H1 (cell line): ENCODE measurements at regions not wholly inside any gene's neighbourhood (a gene's known extent, or its start where the extent isn't known, plus 50 kb on each side); places are given as distances from the start of the nearest gene placed in this dataset.

ENCODE experiments used
- CHD2 ChIP-seq: IDR thresholded peaks from 2 replicates; pipeline ENCODE4 v1.6.1; 2012; ENCODE audit warnings: low read length, improper control_type of control experiment
- EGR1 ChIP-seq: IDR thresholded peaks from 2 replicates; pipeline ENCODE4 v1.6.1; 2011; ENCODE audit warnings: low read depth, low read length, borderline replicate concordance
- GTF2F1 ChIP-seq: IDR thresholded peaks from 2 replicates; pipeline ENCODE4 v1.6.1; 2012; ENCODE audit warnings: low read depth, low read length, improper control_type of control experiment, borderline replicate concordance
- HDAC6 ChIP-seq: IDR thresholded peaks from one replicate; pipeline ENCODE4 v1.7.1; 2012; ENCODE audit warnings: low read depth, mild to moderate bottlenecking, inconsistent platforms, low read length, moderate library complexity
- JUND ChIP-seq: IDR thresholded peaks from 2 replicates; pipeline ENCODE4 v1.6.1; 2011; ENCODE audit warnings: mild to moderate bottlenecking, improper control_type of control experiment, low read length
- NRF1 ChIP-seq: IDR thresholded peaks from 2 replicates; pipeline ENCODE4 v1.6.1; 2011; ENCODE audit warnings: mild to moderate bottlenecking, low read depth, low read length, improper control_type of control experiment
- POLR2AphosphoS5 ChIP-seq: IDR thresholded peaks from 2 replicates; pipeline ENCODE4 v1.6.1; 2011; ENCODE audit warnings: low read depth, low read length
- POU5F1 ChIP-seq: IDR thresholded peaks from 2 replicates; pipeline ENCODE4 v1.6.1; 2011; ENCODE audit warnings: low read depth, mild to moderate bottlenecking, low read length, moderate library complexity
- RNF2 ChIP-seq: fragments of 200-900, 300-1000 bp; sonication (generic); IDR thresholded peaks from 2 replicates; pipeline ENCODE4 v1.7.1; 2016; ENCODE audit warnings: borderline replicate concordance, low read depth, mild to moderate bottlenecking, antibody characterized with exemption, low read length; ENCODE audit not compliant: poor library complexity, severe bottlenecking; ENCODE audit errors: missing control alignments
- RXRA ChIP-seq: IDR thresholded peaks from 2 replicates; pipeline ENCODE4 v1.6.1; 2011; ENCODE audit warnings: low read depth, mild to moderate bottlenecking, low read length, moderate library complexity; ENCODE audit not compliant: insufficient read depth
- TF ChIP-seq, protein P1 (sequence below): fragments of 300-600 bp; sonication (generic); IDR thresholded peaks from 2 replicates; pipeline ENCODE4 v1.7.1; 2012; ENCODE audit warnings: low read length, moderate library complexity, mild to moderate bottlenecking, inconsistent platforms; ENCODE audit not compliant: insufficient replicate concordance
- TF ChIP-seq, protein P2 (sequence below): IDR thresholded peaks from 2 replicates; pipeline ENCODE4 v1.6.1; 2011; ENCODE audit warnings: low read length, improper control_type of control experiment

- TF ChIP-seq, protein P1, sequence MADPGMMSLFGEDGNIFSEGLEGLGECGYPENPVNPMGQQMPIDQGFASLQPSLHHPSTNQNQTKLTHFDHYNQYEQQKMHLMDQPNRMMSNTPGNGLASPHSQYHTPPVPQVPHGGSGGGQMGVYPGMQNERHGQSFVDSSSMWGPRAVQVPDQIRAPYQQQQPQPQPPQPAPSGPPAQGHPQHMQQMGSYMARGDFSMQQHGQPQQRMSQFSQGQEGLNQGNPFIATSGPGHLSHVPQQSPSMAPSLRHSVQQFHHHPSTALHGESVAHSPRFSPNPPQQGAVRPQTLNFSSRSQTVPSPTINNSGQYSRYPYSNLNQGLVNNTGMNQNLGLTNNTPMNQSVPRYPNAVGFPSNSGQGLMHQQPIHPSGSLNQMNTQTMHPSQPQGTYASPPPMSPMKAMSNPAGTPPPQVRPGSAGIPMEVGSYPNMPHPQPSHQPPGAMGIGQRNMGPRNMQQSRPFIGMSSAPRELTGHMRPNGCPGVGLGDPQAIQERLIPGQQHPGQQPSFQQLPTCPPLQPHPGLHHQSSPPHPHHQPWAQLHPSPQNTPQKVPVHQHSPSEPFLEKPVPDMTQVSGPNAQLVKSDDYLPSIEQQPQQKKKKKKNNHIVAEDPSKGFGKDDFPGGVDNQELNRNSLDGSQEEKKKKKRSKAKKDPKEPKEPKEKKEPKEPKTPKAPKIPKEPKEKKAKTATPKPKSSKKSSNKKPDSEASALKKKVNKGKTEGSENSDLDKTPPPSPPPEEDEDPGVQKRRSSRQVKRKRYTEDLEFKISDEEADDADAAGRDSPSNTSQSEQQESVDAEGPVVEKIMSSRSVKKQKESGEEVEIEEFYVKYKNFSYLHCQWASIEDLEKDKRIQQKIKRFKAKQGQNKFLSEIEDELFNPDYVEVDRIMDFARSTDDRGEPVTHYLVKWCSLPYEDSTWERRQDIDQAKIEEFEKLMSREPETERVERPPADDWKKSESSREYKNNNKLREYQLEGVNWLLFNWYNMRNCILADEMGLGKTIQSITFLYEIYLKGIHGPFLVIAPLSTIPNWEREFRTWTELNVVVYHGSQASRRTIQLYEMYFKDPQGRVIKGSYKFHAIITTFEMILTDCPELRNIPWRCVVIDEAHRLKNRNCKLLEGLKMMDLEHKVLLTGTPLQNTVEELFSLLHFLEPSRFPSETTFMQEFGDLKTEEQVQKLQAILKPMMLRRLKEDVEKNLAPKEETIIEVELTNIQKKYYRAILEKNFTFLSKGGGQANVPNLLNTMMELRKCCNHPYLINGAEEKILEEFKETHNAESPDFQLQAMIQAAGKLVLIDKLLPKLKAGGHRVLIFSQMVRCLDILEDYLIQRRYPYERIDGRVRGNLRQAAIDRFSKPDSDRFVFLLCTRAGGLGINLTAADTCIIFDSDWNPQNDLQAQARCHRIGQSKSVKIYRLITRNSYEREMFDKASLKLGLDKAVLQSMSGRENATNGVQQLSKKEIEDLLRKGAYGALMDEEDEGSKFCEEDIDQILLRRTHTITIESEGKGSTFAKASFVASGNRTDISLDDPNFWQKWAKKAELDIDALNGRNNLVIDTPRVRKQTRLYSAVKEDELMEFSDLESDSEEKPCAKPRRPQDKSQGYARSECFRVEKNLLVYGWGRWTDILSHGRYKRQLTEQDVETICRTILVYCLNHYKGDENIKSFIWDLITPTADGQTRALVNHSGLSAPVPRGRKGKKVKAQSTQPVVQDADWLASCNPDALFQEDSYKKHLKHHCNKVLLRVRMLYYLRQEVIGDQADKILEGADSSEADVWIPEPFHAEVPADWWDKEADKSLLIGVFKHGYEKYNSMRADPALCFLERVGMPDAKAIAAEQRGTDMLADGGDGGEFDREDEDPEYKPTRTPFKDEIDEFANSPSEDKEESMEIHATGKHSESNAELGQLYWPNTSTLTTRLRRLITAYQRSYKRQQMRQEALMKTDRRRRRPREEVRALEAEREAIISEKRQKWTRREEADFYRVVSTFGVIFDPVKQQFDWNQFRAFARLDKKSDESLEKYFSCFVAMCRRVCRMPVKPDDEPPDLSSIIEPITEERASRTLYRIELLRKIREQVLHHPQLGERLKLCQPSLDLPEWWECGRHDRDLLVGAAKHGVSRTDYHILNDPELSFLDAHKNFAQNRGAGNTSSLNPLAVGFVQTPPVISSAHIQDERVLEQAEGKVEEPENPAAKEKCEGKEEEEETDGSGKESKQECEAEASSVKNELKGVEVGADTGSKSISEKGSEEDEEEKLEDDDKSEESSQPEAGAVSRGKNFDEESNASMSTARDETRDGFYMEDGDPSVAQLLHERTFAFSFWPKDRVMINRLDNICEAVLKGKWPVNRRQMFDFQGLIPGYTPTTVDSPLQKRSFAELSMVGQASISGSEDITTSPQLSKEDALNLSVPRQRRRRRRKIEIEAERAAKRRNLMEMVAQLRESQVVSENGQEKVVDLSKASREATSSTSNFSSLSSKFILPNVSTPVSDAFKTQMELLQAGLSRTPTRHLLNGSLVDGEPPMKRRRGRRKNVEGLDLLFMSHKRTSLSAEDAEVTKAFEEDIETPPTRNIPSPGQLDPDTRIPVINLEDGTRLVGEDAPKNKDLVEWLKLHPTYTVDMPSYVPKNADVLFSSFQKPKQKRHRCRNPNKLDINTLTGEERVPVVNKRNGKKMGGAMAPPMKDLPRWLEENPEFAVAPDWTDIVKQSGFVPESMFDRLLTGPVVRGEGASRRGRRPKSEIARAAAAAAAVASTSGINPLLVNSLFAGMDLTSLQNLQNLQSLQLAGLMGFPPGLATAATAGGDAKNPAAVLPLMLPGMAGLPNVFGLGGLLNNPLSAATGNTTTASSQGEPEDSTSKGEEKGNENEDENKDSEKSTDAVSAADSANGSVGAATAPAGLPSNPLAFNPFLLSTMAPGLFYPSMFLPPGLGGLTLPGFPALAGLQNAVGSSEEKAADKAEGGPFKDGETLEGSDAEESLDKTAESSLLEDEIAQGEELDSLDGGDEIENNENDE: no peak
- TF ChIP-seq GTF2F1: no peak
- TF ChIP-seq JUND: no peak
- no peak for TF ChIP-seq RNF2
- TF ChIP-seq NRF1: no peak
- TF ChIP-seq POU5F1: no peak
- TF ChIP-seq POLR2AphosphoS5: no peak
- TF ChIP-seq HDAC6: no peak
- TF ChIP-seq CHD2: no peak
- TF ChIP-seq RXRA: no peak
- TF ChIP-seq EGR1: no peak
- TF ChIP-seq, protein P2, sequence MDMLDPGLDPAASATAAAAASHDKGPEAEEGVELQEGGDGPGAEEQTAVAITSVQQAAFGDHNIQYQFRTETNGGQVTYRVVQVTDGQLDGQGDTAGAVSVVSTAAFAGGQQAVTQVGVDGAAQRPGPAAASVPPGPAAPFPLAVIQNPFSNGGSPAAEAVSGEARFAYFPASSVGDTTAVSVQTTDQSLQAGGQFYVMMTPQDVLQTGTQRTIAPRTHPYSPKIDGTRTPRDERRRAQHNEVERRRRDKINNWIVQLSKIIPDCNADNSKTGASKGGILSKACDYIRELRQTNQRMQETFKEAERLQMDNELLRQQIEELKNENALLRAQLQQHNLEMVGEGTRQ: no peak
Observed at GRCh38 chr10:128713471-128713870, 587.2 kb upstream of the MKI67 start (continued).
